ENCODE measurements at regions not wholly inside any gene's neighbourhood (a gene's known extent, or its start where the extent isn't known, plus 50 kb on each side); places are given as distances from the start of the nearest gene placed in this dataset.

DNA sequence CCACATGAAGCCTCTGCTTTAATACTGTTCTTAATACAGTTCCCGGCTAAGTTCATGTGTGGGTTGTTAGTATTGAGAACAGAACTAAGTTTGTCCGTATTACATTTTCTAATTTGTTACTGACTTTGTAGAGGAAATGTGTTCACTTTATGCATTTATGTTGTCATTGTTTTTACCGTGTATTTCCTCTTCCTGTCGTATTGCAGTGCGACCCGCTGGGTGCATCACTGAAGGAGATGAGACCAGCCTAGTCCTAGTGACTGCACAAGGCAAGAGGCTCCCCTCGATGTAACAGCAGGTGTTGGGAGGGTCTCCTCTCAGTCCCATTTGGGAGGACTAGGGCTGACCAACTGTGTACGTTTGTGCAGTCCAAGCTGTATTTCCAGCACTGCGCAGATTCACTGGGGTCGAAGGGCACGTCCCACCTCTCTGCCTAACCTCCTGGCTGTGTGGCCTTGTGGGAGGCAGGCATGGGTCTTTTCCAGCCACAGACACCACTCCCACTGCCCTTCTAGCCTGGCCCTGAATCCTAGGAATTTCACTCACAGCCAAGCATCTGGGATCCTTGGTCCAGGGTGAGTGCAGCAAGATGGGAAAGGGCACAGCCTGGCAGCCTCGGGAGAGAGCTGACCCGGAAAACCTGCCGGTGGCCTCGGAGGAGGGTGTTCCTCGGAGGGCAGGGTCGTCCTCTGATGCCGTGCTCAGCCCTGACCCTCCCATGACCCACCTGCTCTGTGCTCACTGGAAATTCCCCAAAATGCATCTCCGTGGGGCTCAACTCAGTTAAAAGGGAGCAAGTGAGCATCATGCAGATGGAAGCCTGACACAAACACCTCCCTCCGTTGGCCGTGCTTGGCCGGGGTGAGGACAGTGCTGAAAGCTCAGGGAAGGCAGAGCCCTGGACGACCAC lies 63.9 kb upstream of the FAM20C start:
- H3K9me3 Mint-ChIP-seq (ENCODE audit: unreplicated experiment): peaks cover 5% of the 10 kb centered on the region
- H3K4me3 Mint-ChIP-seq (ENCODE audit: unreplicated experiment): no peak overlapping the region
- H3K27me3 Mint-ChIP-seq (ENCODE audit: low read depth, unreplicated experiment): peaks cover 52% of the 10 kb centered on the region

DNA sequence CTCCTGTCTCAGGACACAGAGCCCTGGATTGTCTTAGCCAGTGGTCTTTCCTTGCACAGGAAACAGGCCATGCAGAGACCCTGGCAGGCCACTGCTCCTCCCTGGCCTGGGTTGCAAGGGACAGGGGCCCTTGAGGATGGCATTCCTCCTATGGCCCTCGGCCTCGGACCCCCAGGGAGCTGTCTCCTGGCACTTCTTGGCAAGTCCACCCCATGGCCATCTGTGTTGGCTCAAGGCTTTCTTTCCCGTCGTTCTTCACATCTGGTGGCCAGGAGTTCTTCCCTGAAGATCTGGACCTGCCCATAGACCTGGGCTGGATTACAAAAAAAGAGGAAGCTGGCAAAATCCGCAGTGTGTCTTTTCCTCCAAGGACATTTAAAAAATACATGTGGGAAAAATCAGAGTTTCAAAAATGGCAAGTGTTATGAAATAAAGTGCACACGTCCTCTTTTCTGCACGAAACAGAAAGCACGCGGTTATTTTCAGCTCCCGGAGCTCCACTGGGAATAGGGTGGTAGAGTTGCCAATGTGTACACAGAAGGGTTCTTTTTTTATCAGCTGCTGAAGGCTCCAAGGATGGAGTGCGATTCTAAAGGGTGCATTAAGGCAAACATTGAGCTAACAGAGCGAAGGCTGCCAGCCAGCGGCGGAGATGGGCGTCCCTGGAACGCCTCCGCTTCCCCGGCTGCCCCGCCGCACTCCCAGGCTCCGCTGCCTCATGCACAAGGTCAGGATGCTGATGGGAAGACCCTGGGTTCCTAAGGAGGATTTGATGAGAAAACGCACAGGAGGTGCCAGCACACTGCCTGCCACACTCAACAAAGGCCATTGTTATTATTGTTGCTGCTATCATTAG lies 62.8 kb upstream of the FAM20C start:
- H3K36me3 ChIP-seq (ENCODE audit: insufficient read depth, low read length): no peaks in the 10 kb centered on the region
- no peaks in the 10 kb centered on the region for H4K20me1 ChIP-seq (ENCODE audit: insufficient read depth, low read length)
- H3K9me3 ChIP-seq (ENCODE audit: insufficient read depth, low read depth, low read length): no peaks in the 10 kb centered on the region
- H3K79me2 ChIP-seq (ENCODE audit: insufficient read depth, low read length): no peaks in the 10 kb centered on the region
- Mint-ChIP-seq H3K27me3 (ENCODE audit: low read depth, unreplicated experiment) (peaks cover 54% of the 10 kb centered on the region), H3K4me3 (ENCODE audit: unreplicated experiment) (no peak overlapping the region), H3K36me3 (ENCODE audit: low read depth, unreplicated experiment) (no peaks in the 10 kb centered on the region), H3K27ac (ENCODE audit: unreplicated experiment) (no peak overlapping the region), H3K4me1 (ENCODE audit: low read depth, unreplicated experiment) (no peaks in the 10 kb centered on the region), H3K9me3 (ENCODE audit: unreplicated experiment) (peaks cover 5% of the 10 kb centered on the region)
- H3K4me3 ChIP-seq (ENCODE audit: insufficient read depth, low read depth, low read length): no peak overlapping the region
- no peak overlapping the region for H2AFZ ChIP-seq (ENCODE audit: low read depth, low read length)
- H3K4me1 ChIP-seq (ENCODE audit: insufficient read depth, low read length): no peaks in the 10 kb centered on the region
- H3K9ac ChIP-seq (ENCODE audit: low read length): no peak overlapping the region
- FAIRE-seq (no peak), DNase-seq (ENCODE audit: low read depth) (no peak)
- TF ChIP-seq, protein P1, sequence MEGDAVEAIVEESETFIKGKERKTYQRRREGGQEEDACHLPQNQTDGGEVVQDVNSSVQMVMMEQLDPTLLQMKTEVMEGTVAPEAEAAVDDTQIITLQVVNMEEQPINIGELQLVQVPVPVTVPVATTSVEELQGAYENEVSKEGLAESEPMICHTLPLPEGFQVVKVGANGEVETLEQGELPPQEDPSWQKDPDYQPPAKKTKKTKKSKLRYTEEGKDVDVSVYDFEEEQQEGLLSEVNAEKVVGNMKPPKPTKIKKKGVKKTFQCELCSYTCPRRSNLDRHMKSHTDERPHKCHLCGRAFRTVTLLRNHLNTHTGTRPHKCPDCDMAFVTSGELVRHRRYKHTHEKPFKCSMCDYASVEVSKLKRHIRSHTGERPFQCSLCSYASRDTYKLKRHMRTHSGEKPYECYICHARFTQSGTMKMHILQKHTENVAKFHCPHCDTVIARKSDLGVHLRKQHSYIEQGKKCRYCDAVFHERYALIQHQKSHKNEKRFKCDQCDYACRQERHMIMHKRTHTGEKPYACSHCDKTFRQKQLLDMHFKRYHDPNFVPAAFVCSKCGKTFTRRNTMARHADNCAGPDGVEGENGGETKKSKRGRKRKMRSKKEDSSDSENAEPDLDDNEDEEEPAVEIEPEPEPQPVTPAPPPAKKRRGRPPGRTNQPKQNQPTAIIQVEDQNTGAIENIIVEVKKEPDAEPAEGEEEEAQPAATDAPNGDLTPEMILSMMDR (IDR thresholded peaks at IDR 0.05; ENCODE audit: insufficient read depth, low read depth, low read length): no peak
- TF ChIP-seq EZH2 (IDR thresholded peaks at IDR 0.05; ENCODE audit: insufficient read depth, low read length): no peak
- H3K27ac ChIP-seq (ENCODE audit: low read depth, low read length): no peak overlapping the region
- H3K27me3 ChIP-seq (ENCODE audit: insufficient read depth, low read length): no peaks in the 10 kb centered on the region
- peak overlapping the region; percentile 37 for H3K4me2 ChIP-seq (ENCODE audit: low read length)

More for the DNA sequence above, 63.9 kb upstream of the FAM20C start:
- H3K36me3 Mint-ChIP-seq (ENCODE audit: low read depth, unreplicated experiment): no peaks in the 10 kb centered on the region
- Histone ChIP-seq H2AFZ (ENCODE audit: low read depth, low read length) (no peak overlapping the region), H3K36me3 (ENCODE audit: insufficient read depth, low read length) (no peaks in the 10 kb centered on the region), H3K27ac (ENCODE audit: low read depth, low read length) (no peak overlapping the region), H3K4me1 (ENCODE audit: insufficient read depth, low read length) (no peaks in the 10 kb centered on the region), H3K27me3 (ENCODE audit: insufficient read depth, low read length) (no peaks in the 10 kb centered on the region), H3K4me2 (ENCODE audit: low read length) (no peak overlapping the region), H4K20me1 (ENCODE audit: insufficient read depth, low read length) (no peaks in the 10 kb centered on the region), H3K9me3 (ENCODE audit: insufficient read depth, low read depth, low read length) (no peaks in the 10 kb centered on the region), H3K9ac (ENCODE audit: low read length) (no peak overlapping the region), H3K4me3 (ENCODE audit: insufficient read depth, low read depth, low read length) (no peak overlapping the region), H3K79me2 (ENCODE audit: insufficient read depth, low read length) (no peaks in the 10 kb centered on the region)
- no peaks in the 10 kb centered on the region for H3K4me1 Mint-ChIP-seq (ENCODE audit: low read depth, unreplicated experiment)
- no peak overlapping the region for H3K27ac Mint-ChIP-seq (ENCODE audit: unreplicated experiment)
- DNase-seq (ENCODE audit: low read depth) (no peak), FAIRE-seq (no peak)
- TF ChIP-seq EZH2 (IDR thresholded peaks at IDR 0.05; ENCODE audit: insufficient read depth, low read length): no peak
- TF ChIP-seq, protein P1 (IDR thresholded peaks at IDR 0.05; ENCODE audit: insufficient read depth, low read depth, low read length): no peak
